Liver (tissue), 3 donors: ENCODE measurements at regions not wholly inside any gene's neighbourhood (a gene's known extent, or its start where the extent isn't known, plus 50 kb on each side); places are given as distances from the start of the nearest gene placed in this dataset.
"Not testable (repeated sequence)": the region's sequence is repeated elsewhere in the genome, so short reads cannot be mapped to it uniquely, and the experiment has no call there.

Experiments
- EGR1 ChIP-seq, 2 donors: IDR thresholded peaks; 2 replicates each; pipeline ENCODE4 v1.6.1; 2016 to 2018; ENCODE audit warnings: antibody characterized with exemption in 2 of 2, low read depth in 2 of 2
- GABPA ChIP-seq, 2 donors: IDR thresholded peaks in 1 of 2; conservative IDR thresholded peaks in 1 of 2; 2 replicates each; pipeline ENCODE4 v1.6.1; 2016; ENCODE audit warnings: antibody characterized with exemption in 2 of 2, mild to moderate bottlenecking in 1 of 2, moderate library complexity in 1 of 2
- HNF4A ChIP-seq, 2 donors: conservative IDR thresholded peaks; 2 replicates each; pipeline ENCODE4 v1.6.1; 2016; ENCODE audit warnings: antibody characterized with exemption in 2 of 2, mild to moderate bottlenecking in 2 of 2
- HNF4G ChIP-seq: IDR thresholded peaks from 2 replicates; pipeline ENCODE4 v1.6.1; 2016; ENCODE audit warnings: antibody characterized with exemption
- JUND ChIP-seq, 2 donors: IDR thresholded peaks; 2 replicates each; pipeline ENCODE4 v1.6.1; 2016; ENCODE audit warnings: antibody characterized with exemption in 2 of 2
- RAD21 ChIP-seq, 2 donors: IDR thresholded peaks; 2 replicates each; pipeline ENCODE4 v1.6.1; 2016; ENCODE audit warnings: antibody characterized with exemption in 2 of 2, mild to moderate bottlenecking in 2 of 2
- RXRA ChIP-seq, 2 donors: IDR thresholded peaks; 2 replicates each; pipeline ENCODE4 v1.6.1; 2017 to 2018; ENCODE audit warnings: antibody characterized with exemption in 2 of 2, mild to moderate bottlenecking in 1 of 2
- SP1 ChIP-seq: IDR thresholded peaks from 2 replicates; pipeline ENCODE4 v1.6.1; 2018; ENCODE audit warnings: antibody characterized with exemption, mild to moderate bottlenecking
- TAF1 ChIP-seq: conservative IDR thresholded peaks from 2 replicates; pipeline ENCODE4 v1.6.1; 2016; ENCODE audit warnings: antibody characterized with exemption, mild to moderate bottlenecking
- YY1 ChIP-seq: IDR thresholded peaks from 2 replicates; pipeline ENCODE4 v1.6.1; 2016; ENCODE audit warnings: antibody characterized with exemption, mild to moderate bottlenecking
- TF ChIP-seq, protein P1 (sequence below): fragments of 150-350 bp; IDR thresholded peaks from 2 replicates; pipeline ENCODE4 v1.5.1; 2017; ENCODE audit warnings: improper control_type of control experiment, low read depth, low read length; ENCODE audit not compliant: missing input control
- TF ChIP-seq, protein P2 (sequence below): IDR thresholded peaks from 2 replicates; pipeline ENCODE4 v1.6.1; 2016; ENCODE audit warnings: antibody characterized with exemption
- TF ChIP-seq, protein P3 (sequence below): IDR thresholded peaks from 2 replicates; pipeline ENCODE4 v1.6.1; 2016; ENCODE audit warnings: antibody characterized with exemption
- TF ChIP-seq, protein P4 (sequence below): IDR thresholded peaks from 2 replicates; pipeline ENCODE4 v1.6.1; 2016; ENCODE audit warnings: antibody characterized with exemption, mild to moderate bottlenecking
- donor health status: healthy.
- donor health status: healthy.

DNA sequence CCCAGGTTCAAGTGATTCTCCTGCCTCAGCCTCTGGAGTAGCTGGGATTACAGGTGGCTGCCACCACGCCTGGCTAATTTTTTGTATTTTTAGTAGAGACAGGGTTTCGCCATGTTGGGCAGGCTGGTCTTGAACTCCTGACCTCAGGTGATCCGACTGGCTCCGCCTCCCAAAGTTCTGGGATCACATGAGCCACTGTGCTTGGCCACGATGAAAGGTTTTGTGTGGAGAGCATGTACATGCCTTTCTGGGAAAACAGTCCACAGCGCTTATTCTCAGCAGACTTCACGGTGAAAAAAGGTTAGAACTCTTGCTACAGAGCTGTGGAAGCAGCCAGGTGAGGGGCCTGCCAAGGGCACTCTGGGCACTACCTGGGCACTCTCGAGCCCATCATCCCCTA, 85.0 kb upstream of the OR4F16 start:
- TF ChIP-seq, protein P1, sequence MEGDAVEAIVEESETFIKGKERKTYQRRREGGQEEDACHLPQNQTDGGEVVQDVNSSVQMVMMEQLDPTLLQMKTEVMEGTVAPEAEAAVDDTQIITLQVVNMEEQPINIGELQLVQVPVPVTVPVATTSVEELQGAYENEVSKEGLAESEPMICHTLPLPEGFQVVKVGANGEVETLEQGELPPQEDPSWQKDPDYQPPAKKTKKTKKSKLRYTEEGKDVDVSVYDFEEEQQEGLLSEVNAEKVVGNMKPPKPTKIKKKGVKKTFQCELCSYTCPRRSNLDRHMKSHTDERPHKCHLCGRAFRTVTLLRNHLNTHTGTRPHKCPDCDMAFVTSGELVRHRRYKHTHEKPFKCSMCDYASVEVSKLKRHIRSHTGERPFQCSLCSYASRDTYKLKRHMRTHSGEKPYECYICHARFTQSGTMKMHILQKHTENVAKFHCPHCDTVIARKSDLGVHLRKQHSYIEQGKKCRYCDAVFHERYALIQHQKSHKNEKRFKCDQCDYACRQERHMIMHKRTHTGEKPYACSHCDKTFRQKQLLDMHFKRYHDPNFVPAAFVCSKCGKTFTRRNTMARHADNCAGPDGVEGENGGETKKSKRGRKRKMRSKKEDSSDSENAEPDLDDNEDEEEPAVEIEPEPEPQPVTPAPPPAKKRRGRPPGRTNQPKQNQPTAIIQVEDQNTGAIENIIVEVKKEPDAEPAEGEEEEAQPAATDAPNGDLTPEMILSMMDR: not testable (repeated sequence)
- not testable (repeated sequence) for TF ChIP-seq HNF4G; SP1; TAF1; GABPA (IDR thresholded peaks at IDR 0.05 in 1 of 2, conservative IDR thresholded peaks at IDR 0.05 in 1 of 2); EGR1 (IDR thresholded peaks at IDR 0.05; ENCODE audit: low read depth in 2 of 2); JUND (IDR thresholded peaks at IDR 0.05); RAD21 (IDR thresholded peaks at IDR 0.05); RXRA (IDR thresholded peaks at IDR 0.05); HNF4A (conservative IDR thresholded peaks at IDR 0.05); YY1
- TF ChIP-seq, protein P2, sequence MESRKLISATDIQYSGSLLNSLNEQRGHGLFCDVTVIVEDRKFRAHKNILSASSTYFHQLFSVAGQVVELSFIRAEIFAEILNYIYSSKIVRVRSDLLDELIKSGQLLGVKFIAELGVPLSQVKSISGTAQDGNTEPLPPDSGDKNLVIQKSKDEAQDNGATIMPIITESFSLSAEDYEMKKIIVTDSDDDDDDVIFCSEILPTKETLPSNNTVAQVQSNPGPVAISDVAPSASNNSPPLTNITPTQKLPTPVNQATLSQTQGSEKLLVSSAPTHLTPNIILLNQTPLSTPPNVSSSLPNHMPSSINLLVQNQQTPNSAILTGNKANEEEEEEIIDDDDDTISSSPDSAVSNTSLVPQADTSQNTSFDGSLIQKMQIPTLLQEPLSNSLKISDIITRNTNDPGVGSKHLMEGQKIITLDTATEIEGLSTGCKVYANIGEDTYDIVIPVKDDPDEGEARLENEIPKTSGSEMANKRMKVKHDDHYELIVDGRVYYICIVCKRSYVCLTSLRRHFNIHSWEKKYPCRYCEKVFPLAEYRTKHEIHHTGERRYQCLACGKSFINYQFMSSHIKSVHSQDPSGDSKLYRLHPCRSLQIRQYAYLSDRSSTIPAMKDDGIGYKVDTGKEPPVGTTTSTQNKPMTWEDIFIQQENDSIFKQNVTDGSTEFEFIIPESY: not testable (repeated sequence)
- TF ChIP-seq, protein P3, sequence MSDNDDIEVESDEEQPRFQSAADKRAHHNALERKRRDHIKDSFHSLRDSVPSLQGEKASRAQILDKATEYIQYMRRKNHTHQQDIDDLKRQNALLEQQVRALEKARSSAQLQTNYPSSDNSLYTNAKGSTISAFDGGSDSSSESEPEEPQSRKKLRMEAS: not testable (repeated sequence)
- TF ChIP-seq, protein P4, sequence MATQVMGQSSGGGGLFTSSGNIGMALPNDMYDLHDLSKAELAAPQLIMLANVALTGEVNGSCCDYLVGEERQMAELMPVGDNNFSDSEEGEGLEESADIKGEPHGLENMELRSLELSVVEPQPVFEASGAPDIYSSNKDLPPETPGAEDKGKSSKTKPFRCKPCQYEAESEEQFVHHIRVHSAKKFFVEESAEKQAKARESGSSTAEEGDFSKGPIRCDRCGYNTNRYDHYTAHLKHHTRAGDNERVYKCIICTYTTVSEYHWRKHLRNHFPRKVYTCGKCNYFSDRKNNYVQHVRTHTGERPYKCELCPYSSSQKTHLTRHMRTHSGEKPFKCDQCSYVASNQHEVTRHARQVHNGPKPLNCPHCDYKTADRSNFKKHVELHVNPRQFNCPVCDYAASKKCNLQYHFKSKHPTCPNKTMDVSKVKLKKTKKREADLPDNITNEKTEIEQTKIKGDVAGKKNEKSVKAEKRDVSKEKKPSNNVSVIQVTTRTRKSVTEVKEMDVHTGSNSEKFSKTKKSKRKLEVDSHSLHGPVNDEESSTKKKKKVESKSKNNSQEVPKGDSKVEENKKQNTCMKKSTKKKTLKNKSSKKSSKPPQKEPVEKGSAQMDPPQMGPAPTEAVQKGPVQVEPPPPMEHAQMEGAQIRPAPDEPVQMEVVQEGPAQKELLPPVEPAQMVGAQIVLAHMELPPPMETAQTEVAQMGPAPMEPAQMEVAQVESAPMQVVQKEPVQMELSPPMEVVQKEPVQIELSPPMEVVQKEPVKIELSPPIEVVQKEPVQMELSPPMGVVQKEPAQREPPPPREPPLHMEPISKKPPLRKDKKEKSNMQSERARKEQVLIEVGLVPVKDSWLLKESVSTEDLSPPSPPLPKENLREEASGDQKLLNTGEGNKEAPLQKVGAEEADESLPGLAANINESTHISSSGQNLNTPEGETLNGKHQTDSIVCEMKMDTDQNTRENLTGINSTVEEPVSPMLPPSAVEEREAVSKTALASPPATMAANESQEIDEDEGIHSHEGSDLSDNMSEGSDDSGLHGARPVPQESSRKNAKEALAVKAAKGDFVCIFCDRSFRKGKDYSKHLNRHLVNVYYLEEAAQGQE: not testable (repeated sequence)
